GM10266 (cell line): ENCODE measurements at regions not wholly inside any gene's neighbourhood (a gene's known extent, or its start where the extent isn't known, plus 50 kb on each side); places are given as distances from the start of the nearest gene placed in this dataset.

Experiments used
- DNase-seq: peaks from one replicate; pipeline ENCODE4 v3.0.0; 2012; ENCODE audit errors: extremely low spot score
- CTCF ChIP-seq: IDR thresholded peaks from 2 replicates; pipeline ENCODE4 v1.5.1; 2012; ENCODE audit warnings: mild to moderate bottlenecking, low read depth; ENCODE audit not compliant: control insufficient read depth, insufficient read depth; ENCODE audit errors: missing control alignments

GRCh38 chr14:99081156-99081765 lies 190.7 kb downstream of the BCL11B start:
- no peak for TF ChIP-seq CTCF

GRCh38 chr14:99081880-99082279 lies 190.1 kb downstream of the BCL11B start:
- TF ChIP-seq CTCF, result no peak
- DNase-seq, result no peak

More at GRCh38 chr14:99081156-99081765, 190.7 kb downstream of the BCL11B start:
- no peak for DNase-seq

GRCh38 chr14:99093532-99094517 lies 178.2 kb downstream of the BCL11B start:
- no peak for DNase-seq
- no peak for TF ChIP-seq CTCF

- no peak for DNase-seq
- no peak for TF ChIP-seq CTCF
Observed at GRCh38 chr14:99094901-99095300, 177.1 kb downstream of the BCL11B start.

DNA sequence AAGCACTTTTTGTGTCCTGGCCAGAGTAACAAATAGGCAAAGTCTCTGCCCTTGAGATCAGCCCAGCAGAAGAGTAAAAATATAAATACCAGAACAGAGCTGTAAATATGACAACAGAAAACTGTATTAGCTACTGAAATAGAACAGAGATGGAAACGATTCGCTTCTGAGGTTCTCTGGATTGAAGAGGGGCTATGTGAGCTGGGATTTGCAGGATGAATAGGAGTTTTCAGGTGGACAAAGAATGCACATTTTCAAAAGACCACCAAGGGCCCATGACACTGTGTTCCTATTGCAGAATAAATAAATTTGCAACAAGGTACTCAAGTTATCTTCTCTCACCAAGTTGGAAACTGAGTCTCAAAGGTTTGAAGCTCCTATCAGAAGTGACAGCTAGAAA lies 176.6 kb downstream of the BCL11B start:
- DNase-seq, result no peak
- TF ChIP-seq CTCF, result no peak

- DNase-seq, result no peak
- TF ChIP-seq CTCF, result no peak
Observed at GRCh38 chr14:99098199-99098598, 173.8 kb downstream of the BCL11B start.

GRCh38 chr14:99099051-99099787 lies 172.8 kb downstream of the BCL11B start:
- no peak for TF ChIP-seq CTCF
- no peak for DNase-seq
